HG03066 (cell line): ENCODE measurements at regions not wholly inside any gene's neighbourhood (a gene's known extent, or its start where the extent isn't known, plus 50 kb on each side); places are given as distances from the start of the nearest gene placed in this dataset.
"Not testable (repeated sequence)": the region's sequence is repeated elsewhere in the genome, so short reads cannot be mapped to it uniquely, and the experiment has no call there.

Source experiments
- ATAC-seq: cut with Tn5 transposase; IDR thresholded peaks from one replicate; pipeline ENCODE4 v1.9.1; 2021; ENCODE audit warnings: low read depth; ENCODE audit not compliant: unreplicated experiment

DNA sequence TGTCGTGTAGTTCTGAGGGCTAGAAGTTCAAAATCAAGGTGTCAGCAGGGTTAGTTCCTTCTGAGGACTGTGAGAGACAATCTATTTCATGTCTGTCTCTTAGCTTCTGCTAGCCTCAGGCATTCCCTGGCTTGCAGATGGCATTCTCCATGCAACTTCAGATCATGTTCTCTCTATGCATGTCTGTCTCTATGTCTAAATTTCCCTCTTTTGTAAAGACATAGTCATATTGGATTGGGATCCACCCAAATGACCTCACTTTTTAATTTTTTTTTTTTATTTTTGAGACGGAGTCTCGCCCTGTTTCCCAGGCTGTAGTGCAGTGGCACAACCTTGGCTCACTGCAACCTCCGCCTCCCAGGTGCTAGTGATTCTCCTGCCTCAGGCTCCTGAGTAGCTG, 104.6 kb downstream of the RAP2B start:
- ATAC-seq: no peak

DNA sequence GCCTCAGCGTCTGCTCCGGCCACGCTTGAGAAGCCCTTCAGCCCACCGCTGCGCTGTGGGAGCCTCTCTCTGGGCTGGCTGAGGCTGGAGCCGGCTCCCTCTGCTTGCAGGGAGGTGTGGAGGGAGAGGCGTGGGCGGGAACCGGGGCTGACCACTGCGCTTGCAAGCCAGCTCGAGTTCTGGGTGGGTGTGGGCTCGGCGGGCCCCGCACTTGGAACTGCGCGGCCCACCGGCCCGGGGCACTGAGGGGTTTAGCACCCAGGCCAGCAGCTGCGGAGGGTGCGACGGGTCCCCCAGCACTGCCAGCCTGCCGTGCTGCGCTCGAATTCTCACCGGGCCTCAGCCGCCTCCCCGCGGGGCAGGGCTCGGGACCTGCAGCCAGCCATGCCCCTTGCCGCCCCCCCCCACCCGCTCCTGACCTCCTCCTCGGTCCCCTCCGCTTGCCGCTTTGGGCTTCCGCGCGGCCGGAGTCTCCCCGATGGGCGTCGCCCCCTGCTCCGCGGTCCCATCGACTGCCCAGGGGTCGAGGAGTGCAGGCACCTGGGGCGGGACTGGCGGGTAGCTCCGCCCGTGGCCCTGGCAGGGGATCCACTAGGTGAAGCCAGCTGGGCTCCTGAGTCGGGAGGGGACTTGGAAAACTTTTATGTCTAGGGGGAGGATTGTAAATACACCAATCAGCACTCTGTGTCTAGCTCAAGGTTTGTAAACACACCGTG, 106.7 kb downstream of the RAP2B start:
- ATAC-seq: no peak

DNA sequence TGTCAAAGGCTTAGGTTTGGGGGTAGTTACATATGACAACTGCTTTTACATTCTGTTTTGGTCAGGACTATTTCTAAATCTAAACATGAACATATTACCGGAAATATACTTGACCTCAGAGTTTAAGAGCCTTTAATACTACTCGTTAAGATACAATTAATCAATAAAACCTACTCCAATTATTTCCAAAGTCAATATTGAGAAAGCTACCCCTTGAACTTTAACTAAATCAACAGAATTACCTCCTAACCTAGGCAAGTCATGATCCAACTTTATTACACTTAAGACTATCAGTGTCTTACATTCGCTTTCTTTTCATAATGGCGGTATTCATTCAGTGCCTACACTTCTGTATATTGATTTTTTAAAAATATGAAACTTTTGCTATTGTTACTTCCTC, 107.7 kb downstream of the RAP2B start:
- no peak for ATAC-seq

DNA sequence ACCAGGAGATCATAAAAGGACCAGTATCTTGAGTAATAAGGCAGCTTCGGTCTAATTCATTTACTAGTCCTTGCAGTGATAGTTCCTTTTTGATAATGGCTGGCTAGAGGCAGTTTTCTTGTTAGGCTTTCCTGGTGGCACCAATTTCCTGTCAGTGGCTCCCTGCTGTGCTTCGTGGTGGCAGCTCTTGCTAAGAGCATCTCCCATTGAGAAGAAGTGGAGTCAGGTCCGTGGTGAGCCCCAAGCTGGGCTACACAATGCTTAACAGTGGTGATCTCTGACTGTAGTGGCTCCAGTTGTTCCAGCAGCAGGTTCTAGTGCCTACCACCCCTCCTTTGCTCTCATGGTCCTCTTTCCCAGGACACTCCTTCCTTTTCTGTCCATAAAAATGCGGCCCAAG, 111.2 kb downstream of the RAP2B start:
- ATAC-seq: no peak

DNA sequence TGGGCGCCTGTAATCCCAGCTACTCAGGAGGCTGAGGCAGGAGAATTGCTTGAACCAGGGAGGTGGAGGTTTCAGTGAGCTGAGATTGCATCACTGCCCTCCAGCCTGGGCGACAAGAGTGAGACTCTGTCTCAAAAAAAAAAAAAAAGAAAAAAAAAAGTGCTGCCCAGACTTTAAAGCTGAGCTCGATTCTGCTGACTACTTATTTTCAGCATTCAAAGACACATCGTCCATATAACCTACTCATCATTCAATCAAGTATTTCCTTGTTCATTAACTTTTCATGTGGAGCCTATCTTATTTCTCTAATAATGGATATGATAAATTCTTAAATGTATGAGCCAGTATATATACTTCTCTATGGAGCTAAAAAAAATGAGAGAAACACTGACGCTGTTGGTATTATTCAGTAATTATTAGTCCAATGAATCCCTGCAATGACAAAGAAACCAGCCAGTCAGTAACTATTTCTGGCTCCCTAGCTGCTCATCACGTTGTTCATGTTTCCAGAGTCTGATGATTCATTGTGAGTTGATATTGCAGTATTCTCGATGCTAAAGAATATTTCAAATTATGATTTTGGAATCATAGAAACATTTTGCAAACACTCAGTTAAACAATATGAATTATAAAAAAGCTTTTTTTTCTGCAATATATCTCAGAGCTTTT, 111.9 kb downstream of the RAP2B start:
- ATAC-seq: no peak

DNA sequence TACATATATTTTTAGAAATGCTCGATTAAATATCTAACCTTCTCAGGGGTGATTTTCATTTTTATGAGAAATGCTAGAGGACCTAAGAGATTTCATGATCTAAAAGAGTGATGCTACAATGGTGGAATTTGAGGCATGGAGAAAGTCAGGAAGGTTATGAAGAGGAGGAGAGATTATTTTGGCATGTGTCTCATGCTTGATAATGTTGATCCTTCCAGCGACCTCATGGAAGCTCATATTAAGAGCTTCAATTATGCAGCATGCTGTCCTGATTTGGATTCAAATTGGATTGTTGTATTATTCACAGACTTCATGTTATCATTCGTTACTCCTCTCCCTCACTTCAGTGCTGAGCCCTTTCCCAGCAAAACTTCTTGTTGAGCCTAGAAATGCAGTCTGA, 112.5 kb downstream of the RAP2B start:
- ATAC-seq: no peak

DNA sequence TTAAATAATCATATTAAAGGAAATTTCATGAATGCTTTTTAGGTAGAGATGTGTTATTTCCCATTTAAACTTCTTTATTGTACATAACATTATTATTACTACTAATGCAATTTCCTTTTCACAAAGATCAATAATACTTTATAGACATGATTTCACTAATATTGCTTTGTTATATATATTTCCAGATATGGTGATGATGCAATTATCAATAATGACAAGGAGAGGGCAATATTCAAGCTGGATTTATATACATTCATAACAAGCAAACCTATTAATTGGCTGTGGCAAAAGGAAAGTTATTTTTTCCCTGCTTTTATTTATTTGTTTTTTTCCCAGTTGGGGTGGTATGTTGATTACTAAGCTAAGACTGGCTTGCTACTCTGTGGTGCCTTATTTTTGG, 113.5 kb downstream of the RAP2B start:
- ATAC-seq: no peak

DNA sequence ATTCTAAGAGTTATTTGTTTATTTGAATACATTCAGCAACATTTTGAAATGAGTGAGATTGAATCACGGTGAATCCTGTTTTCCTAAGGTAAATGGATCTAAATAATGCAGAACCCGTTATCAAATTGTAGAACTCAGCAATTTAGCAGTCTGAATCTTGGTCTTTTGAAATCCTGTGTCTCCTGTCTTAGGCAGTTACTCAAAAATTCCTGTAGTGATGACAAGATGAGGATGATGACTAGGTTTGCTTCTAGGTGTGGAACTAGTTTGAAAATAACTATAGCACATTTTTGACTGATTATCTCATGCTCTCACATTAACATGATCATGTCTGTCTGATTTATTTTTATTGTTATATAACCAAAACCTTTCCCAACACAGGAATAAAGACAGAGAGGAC, 115.0 kb downstream of the RAP2B start:
- ATAC-seq: no peak

DNA sequence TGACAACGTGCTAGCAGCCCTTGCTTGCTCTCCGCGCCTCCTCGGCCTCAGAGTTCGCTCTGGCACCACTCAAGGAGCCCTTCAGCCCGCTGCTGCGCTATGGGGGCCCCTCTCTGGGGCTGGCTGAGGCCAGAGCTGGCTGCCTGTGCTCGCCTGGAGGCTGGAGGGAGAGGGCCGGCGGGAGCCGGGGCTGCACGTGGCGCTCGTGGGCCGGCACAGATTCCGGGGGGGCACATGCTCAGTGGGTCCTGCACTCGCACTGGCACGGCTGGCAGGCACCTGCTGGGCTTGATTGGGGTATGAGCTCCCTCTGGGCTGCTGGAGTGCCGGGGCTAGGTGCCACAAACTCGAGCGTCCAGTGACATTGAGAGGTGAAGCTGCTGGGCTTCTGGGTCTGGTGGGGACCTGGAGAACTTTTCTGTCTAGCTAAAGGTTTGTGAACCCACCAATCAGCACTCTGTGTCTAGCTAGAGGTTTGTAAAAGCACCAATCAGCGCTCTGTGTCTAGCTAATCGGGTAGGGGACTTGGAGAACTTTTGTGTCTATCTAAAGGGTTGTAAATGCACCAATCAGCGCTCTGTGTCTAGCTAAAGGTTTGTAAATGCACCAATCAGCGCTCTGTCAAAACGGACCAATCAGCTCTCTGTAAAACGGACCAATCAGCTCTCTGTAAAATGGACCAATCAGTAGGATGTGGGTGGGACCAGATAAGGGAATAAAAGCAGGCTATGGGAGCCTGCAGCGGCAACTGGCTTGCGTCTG, 119.4 kb downstream of the RAP2B start:
- not testable (repeated sequence) for ATAC-seq

DNA sequence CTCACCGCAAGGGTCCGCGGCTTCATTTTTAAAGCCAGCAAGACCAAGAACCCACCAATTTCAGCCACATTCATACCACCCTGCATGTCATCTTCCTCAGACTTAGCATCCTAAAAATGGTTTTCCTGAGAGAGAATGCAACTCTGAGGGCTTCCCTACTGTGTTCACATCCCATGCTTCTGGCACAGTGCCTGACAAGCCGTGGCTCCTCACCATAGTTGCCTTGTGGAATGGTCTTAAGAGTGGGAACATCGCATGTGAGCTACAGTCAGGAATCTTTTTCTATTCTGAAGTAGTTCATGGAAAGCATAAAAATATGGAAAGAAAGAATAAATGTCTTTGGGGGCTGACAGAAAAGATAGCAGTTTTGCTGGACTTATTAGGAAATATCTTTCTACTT, 120.3 kb downstream of the RAP2B start:
- no peak for ATAC-seq

DNA sequence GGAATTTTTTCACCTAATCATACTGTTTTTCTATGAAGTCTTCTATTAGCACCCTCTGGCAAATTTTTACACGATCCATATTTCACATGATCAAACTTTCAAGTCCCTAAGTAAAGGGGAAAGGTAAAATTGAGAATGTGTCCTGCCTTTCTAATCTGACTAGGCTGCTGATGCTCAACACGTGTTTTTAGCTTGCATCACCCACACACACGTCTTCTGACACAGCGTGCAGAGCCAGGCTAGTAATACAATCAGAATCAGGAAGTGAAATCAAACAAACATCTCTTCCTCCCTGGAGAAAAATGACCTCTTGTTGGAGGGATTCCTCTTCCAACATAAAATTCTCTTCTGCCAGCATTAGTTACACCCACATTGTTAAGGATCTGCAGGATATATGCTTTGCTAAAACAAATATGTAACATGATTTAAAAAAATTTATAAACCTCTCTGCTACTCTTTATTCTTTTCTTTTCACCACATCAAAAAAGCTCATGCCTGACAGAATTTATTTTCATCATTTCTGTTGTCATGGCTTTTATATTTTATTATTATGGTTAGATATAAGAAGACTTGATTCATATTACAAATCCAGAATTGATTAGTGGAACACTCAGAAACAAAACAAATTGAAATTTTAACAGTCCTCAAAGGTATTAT, 122.4 kb downstream of the RAP2B start:
- no peak for ATAC-seq

DNA sequence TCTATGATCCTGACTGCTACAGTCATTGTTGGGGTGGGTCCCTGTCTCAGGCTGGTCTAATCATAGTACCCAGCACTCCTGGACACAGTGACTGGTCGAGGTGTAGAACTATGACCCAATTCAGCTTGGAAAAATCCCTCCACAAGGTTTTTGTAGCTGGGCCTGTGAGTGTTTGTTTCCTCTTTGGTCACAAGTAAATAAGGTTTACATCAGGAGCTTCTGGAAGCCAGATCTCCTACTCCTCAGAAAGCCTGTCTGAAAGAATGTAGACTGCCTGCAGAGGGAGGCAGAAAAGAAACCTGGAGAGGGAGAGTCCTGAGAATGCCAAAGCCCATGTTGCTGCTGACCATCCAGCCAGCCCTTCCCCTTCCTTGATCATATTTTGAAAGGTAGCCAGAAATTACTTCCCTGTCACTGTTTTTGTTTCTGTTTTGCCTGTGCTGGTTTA, 123.2 kb downstream of the RAP2B start:
- ATAC-seq: no peak

DNA sequence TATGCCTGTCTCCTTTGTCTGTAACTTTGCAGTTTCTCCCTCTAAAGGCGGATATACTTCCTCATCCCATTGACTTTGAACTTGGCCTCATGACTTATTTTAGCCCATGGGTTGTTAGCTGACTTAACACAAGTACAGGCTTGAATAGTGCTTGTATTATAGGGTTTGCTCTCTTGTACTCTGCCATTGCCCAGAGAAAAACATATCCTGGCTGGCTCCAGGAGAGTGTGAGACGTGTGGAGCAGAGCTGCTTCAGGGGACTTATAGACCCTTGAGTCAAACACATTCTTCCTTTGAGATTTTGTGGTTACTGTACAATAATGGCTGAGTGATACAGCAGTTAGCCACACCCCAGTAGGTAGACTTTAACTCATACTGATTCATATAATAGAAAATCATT, 124.0 kb downstream of the RAP2B start:
- ATAC-seq: no peak

DNA sequence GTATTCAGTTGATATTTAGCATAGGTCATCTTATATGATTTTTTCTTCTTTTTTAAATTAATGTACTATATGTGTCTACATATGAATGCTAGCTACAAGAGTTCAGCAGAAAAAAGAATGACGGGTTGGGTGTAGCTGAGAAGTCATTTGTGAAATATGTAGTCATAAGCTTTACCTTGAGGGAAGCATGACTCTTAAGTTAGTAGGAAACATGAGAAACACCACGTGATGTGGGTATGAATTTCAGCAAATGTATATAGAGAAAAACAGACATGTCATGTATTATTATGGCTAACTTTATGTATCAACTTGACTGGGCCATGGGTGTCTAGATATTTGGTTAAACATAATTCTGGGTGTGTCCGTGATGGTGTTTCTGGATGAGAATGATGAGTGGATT, 125.0 kb downstream of the RAP2B start:
- no peak for ATAC-seq

DNA sequence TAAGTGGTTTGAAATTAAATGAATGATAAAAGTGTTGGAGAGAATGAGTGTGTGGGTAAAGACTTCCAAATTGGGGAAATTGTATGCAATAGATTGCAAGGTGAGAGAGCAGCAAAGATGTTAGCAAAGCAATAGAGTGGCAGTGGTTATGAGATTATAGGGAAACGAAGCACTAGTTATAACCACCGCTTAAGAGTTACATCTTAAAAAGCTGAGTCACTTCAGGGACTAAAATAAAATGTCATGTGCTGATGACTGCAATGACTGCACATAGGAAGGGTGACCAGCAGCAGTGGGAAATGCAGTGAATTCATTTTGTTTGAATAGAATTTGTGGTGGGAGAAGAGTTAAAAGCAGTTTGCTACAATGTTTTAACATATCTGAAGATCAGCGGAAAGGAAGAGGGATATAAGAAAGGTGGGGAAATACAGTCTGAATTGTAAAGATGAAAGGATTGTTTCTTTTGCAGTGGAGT, 127.3 kb downstream of the RAP2B start:
- no peak for ATAC-seq

DNA sequence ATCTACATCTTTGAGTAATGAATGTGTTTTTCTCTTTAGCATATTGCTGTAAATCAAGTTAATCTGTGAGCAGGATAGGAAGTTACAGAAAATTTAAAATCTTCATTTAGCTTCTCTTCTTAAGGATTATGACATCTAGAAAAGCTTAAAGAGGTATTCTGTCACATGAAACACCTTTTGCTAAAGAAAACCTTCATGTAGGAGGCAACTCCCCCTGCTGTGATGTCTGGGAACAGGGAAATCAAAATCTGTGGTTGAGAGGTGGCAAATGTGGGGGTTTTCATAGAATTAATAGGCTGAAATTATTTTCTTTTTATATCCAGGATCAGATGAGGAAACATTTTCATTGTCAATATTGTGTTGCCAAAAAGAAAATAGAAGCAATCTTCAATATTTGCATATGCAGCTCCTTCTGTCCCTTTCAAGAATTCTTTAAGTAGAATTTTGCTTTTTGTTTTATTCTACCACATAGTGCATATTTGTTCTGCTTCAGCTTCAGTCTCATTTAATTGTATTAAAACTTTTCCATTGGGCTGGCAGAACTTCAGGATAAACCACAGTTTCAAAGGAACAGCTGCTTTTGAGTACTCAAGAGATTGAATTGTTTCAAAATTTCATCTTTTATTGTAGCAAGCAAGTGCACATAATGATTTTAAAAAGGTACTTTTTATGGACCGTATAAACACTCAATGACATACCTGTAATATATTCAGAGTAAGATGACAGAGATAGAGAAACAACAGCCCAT, 128.4 kb downstream of the RAP2B start:
- ATAC-seq: no peak

DNA sequence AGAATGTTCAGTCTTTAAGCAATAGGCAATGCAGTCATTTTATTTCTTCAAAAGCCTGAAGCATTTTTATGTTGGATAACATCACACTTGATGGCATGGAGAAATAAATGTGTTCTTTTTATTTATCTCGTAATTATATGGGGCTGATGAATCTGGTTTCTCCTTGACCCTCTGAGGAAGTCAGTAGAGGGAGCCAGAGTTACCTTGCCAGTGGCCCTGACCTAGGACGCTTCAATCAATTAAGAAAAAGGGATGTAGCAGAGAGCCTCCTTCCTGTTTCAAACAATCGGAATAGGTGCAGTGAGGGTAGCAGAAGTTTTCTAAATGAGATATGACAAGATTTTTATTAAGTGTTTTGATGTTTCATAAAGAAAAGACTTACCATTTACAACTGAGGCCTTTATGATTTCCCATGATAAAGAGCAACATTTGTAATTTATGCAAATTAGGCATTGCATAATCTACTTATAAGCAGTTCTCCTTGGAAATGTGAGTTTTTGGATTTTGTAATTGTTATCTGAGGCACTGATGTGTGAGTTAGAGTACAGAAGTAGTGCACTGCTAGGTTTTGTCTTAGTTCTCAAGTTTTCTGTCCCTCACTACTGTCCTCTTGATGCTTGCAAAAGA, 129.1 kb downstream of the RAP2B start:
- ATAC-seq: no peak

DNA sequence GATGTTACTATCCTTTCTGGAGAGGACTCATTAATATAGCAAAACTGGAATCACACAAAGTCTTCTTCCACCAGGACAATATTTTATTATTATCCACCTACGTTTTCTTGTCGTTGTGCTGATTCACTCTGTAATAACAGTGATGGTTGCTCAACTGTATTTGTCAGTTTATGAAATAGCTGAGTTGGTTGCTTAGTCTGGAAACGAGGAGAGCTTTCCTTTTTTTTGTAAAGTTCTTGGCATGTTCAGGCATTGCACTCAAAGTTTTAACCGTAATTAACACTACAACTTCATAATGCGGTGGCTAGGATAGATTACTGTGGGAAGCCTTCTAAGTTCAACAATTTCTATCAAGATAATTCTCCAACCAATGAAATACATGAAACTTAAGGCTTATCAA, 131.2 kb downstream of the RAP2B start:
- no peak for ATAC-seq

DNA sequence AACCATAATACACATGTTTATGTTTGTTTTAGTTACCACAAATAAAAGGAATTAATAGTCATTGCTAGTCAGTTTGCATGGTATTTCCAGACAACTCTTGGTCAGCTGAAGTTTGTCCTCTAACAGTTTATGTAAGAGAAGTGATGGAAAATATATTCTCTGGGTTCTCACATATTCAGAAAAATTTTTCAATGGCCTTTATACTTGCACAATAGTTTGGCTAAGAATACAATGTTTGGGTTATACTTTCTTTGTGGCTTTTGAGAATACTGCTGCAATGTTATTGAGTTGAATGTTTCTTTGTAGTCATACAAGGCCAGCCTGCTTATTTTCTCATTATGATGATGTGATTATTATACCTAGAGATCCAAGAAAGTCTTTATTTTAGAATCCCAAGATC, 133.9 kb downstream of the RAP2B start:
- no peak for ATAC-seq

DNA sequence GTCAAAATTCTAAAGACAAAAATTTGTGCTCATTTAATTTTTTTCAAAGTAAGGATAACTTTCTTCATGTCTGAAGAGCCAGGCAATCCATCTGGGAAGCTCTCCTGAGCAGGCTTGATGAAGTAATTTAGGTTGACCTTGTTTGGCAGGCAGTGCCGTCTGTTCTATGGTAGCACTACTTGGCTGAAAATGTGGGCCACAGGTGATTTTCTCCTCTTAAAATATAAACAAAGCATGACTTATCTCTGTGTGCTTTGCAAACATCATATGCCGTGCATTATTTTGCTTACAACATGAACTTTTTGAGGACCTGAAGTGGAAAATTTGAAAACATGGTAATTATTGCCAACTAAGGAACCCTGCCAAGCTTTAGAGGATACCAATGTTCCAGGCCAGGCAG, 143.2 kb downstream of the RAP2B start:
- no peak for ATAC-seq
